ENCODE measurements at regions not wholly inside any gene's neighbourhood (a gene's known extent, or its start where the extent isn't known, plus 50 kb on each side); places are given as distances from the start of the nearest gene placed in this dataset.
A peak's percentile ranks its signal among the peaks of the same experiment; 100 is the strongest.

DNA sequence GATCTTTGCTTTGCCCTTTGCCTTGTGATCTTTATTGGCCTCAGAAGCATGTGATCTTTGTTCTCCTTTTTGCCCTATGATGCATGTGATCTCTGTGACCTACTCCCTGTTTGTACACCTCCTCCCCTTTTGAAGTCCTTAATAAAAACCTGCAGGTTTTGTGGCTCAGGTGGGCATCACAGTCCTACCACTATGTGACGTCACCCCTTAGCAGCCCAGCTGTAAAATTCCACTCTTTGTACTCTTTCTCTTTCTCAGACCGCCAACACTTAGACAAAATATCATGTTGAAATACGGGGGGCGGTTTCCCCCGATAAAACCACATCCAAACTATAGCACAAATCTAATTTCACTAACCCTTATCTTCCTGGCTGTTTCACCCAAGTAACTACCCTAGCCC lies 76.7 kb upstream of the RAPGEF4 start:
- no peak for DNase-seq (ENCODE audit: low read depth)

DNA sequence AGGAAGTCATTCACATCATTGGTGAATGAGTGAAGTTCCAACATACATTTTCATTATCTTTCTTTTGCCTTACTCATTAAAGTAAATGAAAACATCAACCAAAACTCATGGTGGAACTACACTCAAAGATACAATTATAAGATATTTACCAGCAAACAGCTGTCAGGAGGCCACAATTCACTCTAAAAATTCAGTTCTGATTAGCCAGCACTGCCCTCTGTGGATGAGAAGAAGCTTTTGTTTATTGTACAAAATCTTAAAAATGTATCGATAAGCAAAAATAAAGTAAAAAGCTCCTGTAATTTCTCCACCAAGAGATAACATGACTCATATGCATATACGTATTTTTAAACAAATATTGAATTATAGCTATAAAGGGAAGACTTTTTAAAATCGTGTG lies 73.5 kb upstream of the RAPGEF4 start:
- DNase-seq (ENCODE audit: low read depth): no peak

DNA sequence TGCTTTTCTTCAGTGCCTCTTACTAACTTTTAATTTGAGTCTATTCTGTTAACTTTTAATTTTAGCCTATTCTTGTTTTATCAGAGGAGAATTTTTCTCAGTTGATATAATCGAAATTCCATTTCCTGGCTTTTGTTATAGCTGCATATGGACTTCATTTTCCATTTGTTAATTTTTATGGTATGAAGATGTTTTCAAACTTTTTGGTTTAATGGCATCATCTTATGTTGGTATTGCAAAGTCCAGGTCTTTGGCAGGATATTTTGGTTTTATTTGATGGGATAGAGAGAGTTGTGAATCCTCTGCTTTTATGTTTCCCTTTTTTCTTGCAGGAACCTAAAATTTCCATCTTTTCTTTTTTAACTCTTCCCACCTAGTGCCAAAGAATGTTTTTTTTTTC lies 70.9 kb upstream of the RAPGEF4 start:
- no peak for DNase-seq (ENCODE audit: low read depth)

DNA sequence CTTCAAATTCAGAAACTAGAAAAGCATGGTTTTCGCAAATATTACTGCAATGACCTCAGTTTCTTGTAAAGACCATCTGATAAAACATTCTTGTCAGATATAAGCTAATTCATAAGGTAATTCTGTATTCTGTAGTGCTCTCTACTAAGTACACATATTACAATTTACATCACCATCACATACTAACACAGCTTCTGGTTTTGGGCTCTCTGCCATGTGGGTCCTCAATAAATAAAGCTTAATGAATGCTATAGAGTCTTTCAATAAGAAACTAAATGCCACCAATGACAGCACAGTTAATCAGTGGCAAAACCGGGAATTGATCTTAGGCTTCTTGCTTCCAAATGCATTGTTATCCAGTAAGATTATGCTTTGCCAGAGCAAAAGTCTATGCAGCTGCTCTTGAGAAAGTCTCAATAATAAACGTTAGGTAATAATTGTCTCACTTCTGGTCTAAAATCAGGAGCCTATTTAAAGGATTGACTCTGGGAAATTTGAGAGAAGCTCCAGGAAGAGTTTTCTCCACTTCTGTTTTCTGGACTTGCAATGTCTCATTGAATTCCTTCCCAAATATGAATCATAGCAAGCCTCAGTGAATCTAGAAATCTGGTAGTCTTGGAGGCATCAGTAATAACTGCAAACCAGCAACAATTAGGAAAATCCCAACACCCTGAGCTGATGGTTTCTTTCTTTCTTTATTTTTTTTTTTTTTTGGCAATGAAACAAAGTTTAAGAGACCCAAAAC lies 67.9 kb upstream of the RAPGEF4 start:
- DNase-seq (ENCODE audit: low read depth): no peak

- no peak for DNase-seq (ENCODE audit: low read depth)
Observed at GRCh38 chr2:172671501-172671900, 64.1 kb upstream of the RAPGEF4 start.

DNA sequence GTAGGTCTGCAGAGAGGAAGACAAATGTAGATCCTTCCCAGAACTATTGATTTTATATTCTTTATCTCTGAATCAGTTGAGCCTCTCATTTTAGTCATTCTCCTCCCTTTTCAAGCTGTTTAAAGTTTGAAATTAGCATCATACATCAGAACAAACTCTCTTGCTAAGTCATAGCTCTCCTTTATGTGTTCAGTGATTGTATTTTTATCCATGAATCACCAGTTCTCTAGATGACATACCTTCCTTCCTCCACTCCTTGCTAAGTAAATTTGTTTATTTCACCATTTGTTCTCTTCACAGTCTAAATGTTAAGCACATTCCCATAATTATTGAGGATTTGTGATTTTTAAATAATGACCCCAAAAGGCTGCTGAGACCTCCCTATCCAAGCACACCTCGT lies 63.5 kb upstream of the RAPGEF4 start:
- no peak for DNase-seq (ENCODE audit: low read depth)

GRCh38 chr2:172673056-172673683 lies 62.5 kb upstream of the RAPGEF4 start:
- DNase-seq (ENCODE audit: low read depth): peak; percentile 48

DNA sequence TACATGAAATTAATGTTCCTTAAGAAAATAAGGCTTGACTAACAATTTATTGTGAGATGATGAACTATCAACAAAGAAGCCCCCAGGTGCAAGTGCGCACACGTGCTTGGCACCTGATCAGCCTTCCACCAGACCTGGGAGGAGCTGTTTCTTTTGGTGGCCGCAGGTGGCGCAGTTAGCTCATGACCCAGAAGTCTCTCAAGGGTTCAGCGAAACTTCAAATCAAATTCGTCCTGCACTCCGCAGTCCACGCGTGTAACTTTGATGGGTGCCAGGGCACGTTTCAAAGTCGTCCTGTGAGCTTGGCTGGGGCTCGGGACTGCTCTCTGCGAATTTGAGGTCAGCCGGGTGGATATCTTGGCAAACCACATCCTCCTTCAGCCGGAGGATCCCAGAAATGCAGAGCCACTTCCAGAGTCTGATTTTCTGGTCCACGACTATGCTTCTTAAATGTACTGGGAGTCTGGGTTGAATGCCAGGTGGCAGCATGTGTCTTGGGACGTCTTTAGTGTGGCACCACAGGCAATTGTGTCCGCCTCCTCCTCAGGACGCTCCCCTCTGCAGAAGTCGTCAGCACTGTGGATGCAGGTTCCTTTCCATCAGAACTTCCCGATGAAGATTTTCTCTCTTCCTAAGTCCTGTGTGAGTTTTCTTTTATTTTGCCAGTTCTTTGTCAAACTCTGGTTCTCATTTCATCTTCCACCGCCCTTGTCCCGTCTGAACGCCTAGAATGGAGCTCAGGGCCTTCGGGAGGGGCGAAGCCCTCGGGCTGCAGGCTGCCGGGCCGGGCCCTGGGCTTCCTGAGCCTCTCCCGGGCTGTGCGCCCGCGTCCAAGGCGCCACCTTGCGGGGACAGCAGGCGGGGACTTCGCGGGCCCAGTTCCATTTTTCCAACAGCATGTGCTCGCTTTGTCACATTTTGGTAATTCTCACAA lies 61.3 kb upstream of the RAPGEF4 start:
- no peak for DNase-seq (ENCODE audit: low read depth)

DNA sequence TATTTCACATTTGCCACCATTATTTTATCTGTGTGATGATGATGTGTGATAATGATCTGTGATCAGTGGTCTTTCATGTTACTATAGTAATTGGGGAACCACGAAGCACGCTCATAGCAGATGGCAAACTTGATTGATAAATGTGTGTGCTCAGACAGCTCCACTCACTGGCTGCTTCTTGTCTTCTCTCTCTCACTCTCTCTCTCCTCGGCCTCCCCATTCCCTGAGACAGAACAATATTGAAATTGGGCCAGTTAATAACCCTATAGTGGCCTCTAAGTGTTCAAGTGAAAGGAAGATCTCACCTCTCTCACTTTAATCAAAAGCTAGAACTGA lies 60.7 kb upstream of the RAPGEF4 start:
- no peak for DNase-seq (ENCODE audit: low read depth)

DNA sequence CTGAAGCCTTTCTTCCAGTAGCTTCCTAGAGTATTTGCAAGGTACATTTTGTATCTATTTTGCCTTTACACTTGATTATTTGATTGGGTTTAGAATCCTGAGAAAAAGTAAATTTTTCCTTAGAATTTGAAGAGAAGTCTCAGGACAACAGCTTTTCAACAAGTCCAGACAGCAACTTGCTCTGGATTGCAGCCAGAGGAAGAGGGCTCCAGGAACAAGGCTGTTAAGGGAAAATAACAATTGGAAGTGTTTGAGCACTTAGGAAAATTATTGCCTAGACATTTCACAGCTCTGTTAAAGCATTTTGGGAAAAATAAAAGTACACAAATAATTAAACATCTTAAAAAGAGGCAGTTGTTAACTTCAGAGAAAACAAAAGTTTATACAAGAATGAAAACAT lies 58.3 kb upstream of the RAPGEF4 start:
- no peak for DNase-seq (ENCODE audit: low read depth)

- DNase-seq (ENCODE audit: low read depth): no peak
Observed at GRCh38 chr2:172680436-172681068, 55.1 kb upstream of the RAPGEF4 start.

DNA sequence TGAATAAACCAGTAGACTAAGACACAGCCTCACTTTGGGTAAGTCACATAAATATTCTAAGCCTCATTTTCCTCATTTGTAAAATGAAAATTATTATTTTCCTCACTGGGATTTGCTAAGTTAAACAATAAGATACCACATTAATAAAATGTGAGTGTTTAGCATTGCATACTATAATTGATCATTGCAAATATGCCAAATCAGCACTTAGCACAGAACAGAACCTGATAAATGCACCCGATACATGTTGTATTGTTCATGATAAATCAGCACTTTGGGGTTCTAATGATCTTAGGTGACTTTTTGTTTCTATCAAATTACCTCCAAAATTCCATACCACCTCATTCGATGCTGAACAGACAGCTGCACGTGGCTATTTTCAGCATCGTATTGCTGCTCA lies 50.2 kb upstream of the RAPGEF4 start:
- DNase-seq (ENCODE audit: low read depth): no peak

Measured in Daoy (cell line).